SK-N-SH (cell line): ENCODE measurements at regions not wholly inside any gene's neighbourhood (a gene's known extent, or its start where the extent isn't known, plus 50 kb on each side); places are given as distances from the start of the nearest gene placed in this dataset.

Experiments
- CTCF ChIA-PET: fragments of 300-600, 350-600 bp; formaldehyde crosslinking; extraction: SDS; loops from one replicate; lab custom pipeline; 2021; lab: Yijun Ruan, JAX
- POLR2A ChIA-PET: fragments of 350-600 bp; sonication (Branson Sonifier 250); formaldehyde crosslinking; extraction: SDS; loops from one replicate; lab custom pipeline; 2020; ENCODE audit warnings: antibody characterized with exemption, inconsistent platforms; lab: Yijun Ruan, JAX
- DNase-seq: peaks from one replicate; pipeline ENCODE4 v3.0.0; 2012
- H2AFZ ChIP-seq: fragments of 200-600 bp; sonication (generic); 2 replicates; pipeline ENCODE4 v1.8.1; 2016; ENCODE audit warnings: antibody characterized with exemption, mild to moderate bottlenecking, low read depth
- H3F3A ChIP-seq: fragments of 200-600 bp; sonication (generic); replicated peaks from 2 replicates; pipeline ENCODE3; 2016; ENCODE audit warnings: antibody characterized with exemption, mild to moderate bottlenecking; ENCODE audit not compliant: insufficient read depth
- H3K27ac ChIP-seq, 2 experiments: fragments of 200-500 bp in 1 of 2; fragments of 200-600 bp in 1 of 2; sonication (Bioruptor generic) in 1 of 2; sonication (generic), shearing (Covaris generic) in 1 of 2; 2 replicates each; pipeline versions ENCODE4 v1.5.1 to v1.6.1; 2014 to 2016; ENCODE audit warnings: low read depth in 2 of 2, inconsistent platforms in 1 of 2, low read length in 1 of 2, mild to moderate bottlenecking in 1 of 2, mixed read lengths in 1 of 2
- H3K27me3 ChIP-seq: fragments of 200-600 bp; sonication (generic), shearing (Covaris generic); 2 replicates; pipeline ENCODE4 v1.6.1; 2016; ENCODE audit warnings: mixed run types; ENCODE audit not compliant: insufficient read depth
- H3K36me3 ChIP-seq, 2 experiments: fragments of 200-500 bp in 1 of 2; fragments of 200-600 bp in 1 of 2; sonication (Bioruptor generic) in 1 of 2; sonication (generic) in 1 of 2; replicated peaks in 1 of 2; 2 replicates each; pipeline versions ENCODE3 to v1.5.1; 2014 to 2016; ENCODE audit warnings: low read length in 1 of 2, mild to moderate bottlenecking in 1 of 2; ENCODE audit not compliant: insufficient read depth in 2 of 2, control insufficient read depth in 1 of 2
- H3K4me1 ChIP-seq, 2 experiments: fragments of 200-500 bp in 1 of 2; fragments of 200-600 bp in 1 of 2; sonication (Bioruptor generic) in 1 of 2; sonication (generic), shearing (Covaris generic) in 1 of 2; 2 replicates each; pipeline versions ENCODE4 v1.5.1 to v1.6.1; 2014 to 2016; ENCODE audit warnings: low read depth in 1 of 2, low read length in 1 of 2, mixed run types in 1 of 2; ENCODE audit not compliant: insufficient read depth in 2 of 2, control insufficient read depth in 1 of 2
- H3K4me2 ChIP-seq: fragments of 200-600 bp; sonication (generic), shearing (Covaris generic); 2 replicates; pipeline ENCODE4 v1.6.1; 2017; ENCODE audit warnings: mixed run types
- H3K4me3 ChIP-seq, 2 experiments: fragments of 200-500 bp in 1 of 2; fragments of 200-600 bp in 1 of 2; sonication (Bioruptor generic) in 1 of 2; sonication (generic), shearing (Covaris generic) in 1 of 2; 2 replicates each; pipeline versions ENCODE4 v1.5.1 to v1.8.1; 2014 to 2016; ENCODE audit warnings: low read depth in 2 of 2, inconsistent platforms in 1 of 2, low read length in 1 of 2, mild to moderate bottlenecking in 1 of 2, mixed read lengths in 1 of 2, moderate library complexity in 1 of 2
- H3K79me2 ChIP-seq: fragments of 200-600 bp; sonication (generic); 2 replicates; pipeline ENCODE4 v1.8.1; 2017; ENCODE audit warnings: mild to moderate bottlenecking; ENCODE audit not compliant: insufficient read depth
- H3K9ac ChIP-seq: fragments of 200-600 bp; sonication (generic); 2 replicates; pipeline ENCODE4 v1.6.1; 2017; ENCODE audit warnings: mixed run types
- H3K9me2 ChIP-seq: fragments of 200-600 bp; sonication (generic); 2 replicates; pipeline ENCODE4 v1.6.1; 2017; ENCODE audit warnings: mixed run types
- H3K9me3 ChIP-seq: fragments of 200-600 bp; sonication (generic); 2 replicates; pipeline ENCODE4 v1.6.1; 2017; ENCODE audit warnings: mixed run types, mild to moderate bottlenecking, moderate library complexity
- H4K20me1 ChIP-seq: fragments of 200-600 bp; sonication (generic); 2 replicates; pipeline ENCODE4 v1.6.1; 2017; ENCODE audit warnings: mild to moderate bottlenecking, mixed run types; ENCODE audit not compliant: insufficient read depth
- EP300 ChIP-seq, 2 experiments: IDR thresholded peaks; 2 replicates each; pipeline versions ENCODE4 v1.4.0 to v1.6.1; 2012; ENCODE audit warnings: borderline replicate concordance in 1 of 2, low read depth in 1 of 2, low read length in 1 of 2
- FOXJ3 ChIP-seq: sonication (generic); formaldehyde crosslinking; IDR thresholded peaks from 2 replicates; pipeline ENCODE4 v1.5.1; 2020; ENCODE audit warnings: mild to moderate bottlenecking, missing genetic modification reagents
- FOXM1 ChIP-seq: IDR thresholded peaks from 2 replicates; pipeline ENCODE4 v1.4.0; 2012; ENCODE audit warnings: low read depth, mild to moderate bottlenecking
- GATA2 ChIP-seq: sonication (generic); formaldehyde crosslinking; IDR thresholded peaks from 2 replicates; pipeline ENCODE4 v1.5.0; 2020; ENCODE audit warnings: mild to moderate bottlenecking, missing genetic modification reagents
- IRF3 ChIP-seq: fragments of 150-350 bp; IDR thresholded peaks from 2 replicates; pipeline ENCODE4 v1.6.1; 2016; ENCODE audit warnings: mild to moderate bottlenecking, low read depth, low read length
- JUND ChIP-seq: IDR thresholded peaks from 2 replicates; pipeline ENCODE4 v1.4.0; 2012
- MAX ChIP-seq: IDR thresholded peaks from 2 replicates; pipeline ENCODE4 v1.4.0; 2012; ENCODE audit warnings: low read depth
- MXI1 ChIP-seq: IDR thresholded peaks from 2 replicates; pipeline ENCODE4 v1.6.1; 2012; ENCODE audit warnings: mild to moderate bottlenecking, low read depth, low read length, improper control_type of control experiment
- NFIC ChIP-seq: IDR thresholded peaks from 2 replicates; pipeline ENCODE4 v1.4.0; 2012; ENCODE audit warnings: borderline replicate concordance
- POLR2AphosphoS5 ChIP-seq: IDR thresholded peaks from 2 replicates; pipeline ENCODE4 v1.6.1; 2012; ENCODE audit warnings: low read depth, low read length
- RAD21 ChIP-seq: IDR thresholded peaks from 2 replicates; pipeline ENCODE4 v1.6.1; 2012; ENCODE audit warnings: mild to moderate bottlenecking, low read length
- RCOR1 ChIP-seq: fragments of 150-350 bp; IDR thresholded peaks from 2 replicates; pipeline ENCODE4 v1.6.1; 2017; ENCODE audit warnings: antibody characterized with exemption, low read length
- REST ChIP-seq: IDR thresholded peaks from 2 replicates; pipeline ENCODE4 v1.6.1; 2012; ENCODE audit warnings: mild to moderate bottlenecking, low read depth, low read length, moderate library complexity
- RFX5 ChIP-seq: IDR thresholded peaks from 2 replicates; pipeline ENCODE4 v1.6.1; 2012; ENCODE audit warnings: mild to moderate bottlenecking, improper control_type of control experiment, low read length
- RXRA ChIP-seq: IDR thresholded peaks from 2 replicates; pipeline ENCODE4 v1.4.0; 2012; ENCODE audit warnings: low read depth, mild to moderate bottlenecking, borderline replicate concordance
- SIN3A ChIP-seq: IDR thresholded peaks from 2 replicates; pipeline ENCODE4 v1.6.1; 2012; ENCODE audit warnings: low read depth, mild to moderate bottlenecking, low read length, moderate library complexity, borderline replicate concordance
- SMC3 ChIP-seq: IDR thresholded peaks from 2 replicates; pipeline ENCODE4 v1.6.1; 2012; ENCODE audit warnings: low read depth, low read length, improper control_type of control experiment
- TAF1 ChIP-seq: IDR thresholded peaks from 2 replicates; pipeline ENCODE4 v1.6.1; 2012; ENCODE audit warnings: low read depth, mild to moderate bottlenecking, low read length, moderate library complexity, borderline replicate concordance
- TCF12 ChIP-seq: IDR thresholded peaks from 2 replicates; pipeline ENCODE4 v1.4.0; 2012
- TEAD4 ChIP-seq: IDR thresholded peaks from 2 replicates; pipeline ENCODE4 v1.4.0; 2012; ENCODE audit warnings: mild to moderate bottlenecking, borderline replicate concordance; ENCODE audit not compliant: insufficient read depth
- YY1 ChIP-seq: IDR thresholded peaks from 2 replicates; pipeline ENCODE4 v1.4.0; 2012; ENCODE audit warnings: low read depth, mild to moderate bottlenecking
- whole genome bisulfite sequencing: methylation state at CpG from one replicate; pipeline ENCODE4 v1.1.6; 2017; ENCODE audit warnings: low lambda C conversion rate; 5-methylcytosine and 5-hydroxymethylcytosine counted together
- TF ChIP-seq, protein P1 (sequence below): IDR thresholded peaks from 2 replicates; pipeline ENCODE4 v1.4.0; 2012; ENCODE audit warnings: low read depth, borderline replicate concordance
- TF ChIP-seq, protein P2 (sequence below): fragments of 150-350 bp; IDR thresholded peaks from 2 replicates; pipeline ENCODE4 v1.6.1; 2017; ENCODE audit warnings: antibody characterized with exemption, low read length, low read depth, borderline replicate concordance

DNA sequence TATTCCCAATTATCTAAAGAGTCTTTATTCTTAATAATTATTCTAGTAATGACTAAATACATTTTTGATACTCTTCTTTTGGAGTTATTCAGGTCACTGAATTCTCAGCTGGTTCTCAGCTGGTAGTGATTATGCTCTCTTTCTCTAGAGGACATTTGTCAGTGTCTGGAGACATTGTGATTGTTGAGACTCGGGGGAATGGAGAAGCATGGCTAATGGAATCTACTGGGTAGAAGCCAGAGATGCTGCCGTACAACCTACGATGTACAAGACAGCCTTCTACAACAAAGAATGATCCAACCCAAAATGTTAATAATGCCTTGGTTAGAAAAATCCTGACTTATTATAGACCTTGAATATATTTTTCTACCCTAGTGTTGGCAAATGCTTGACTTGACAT, 149.2 kb upstream of the ANKRD50 start (continued):
- no peak for TF ChIP-seq GATA2 (CRISPR knock-in tag)
- TF ChIP-seq TEAD4, result no peak
- no peak for TF ChIP-seq RXRA
- no peak for TF ChIP-seq JUND
- TF ChIP-seq YY1, result no peak
- TF ChIP-seq SMC3, result no peak
- TF ChIP-seq, protein P1, sequence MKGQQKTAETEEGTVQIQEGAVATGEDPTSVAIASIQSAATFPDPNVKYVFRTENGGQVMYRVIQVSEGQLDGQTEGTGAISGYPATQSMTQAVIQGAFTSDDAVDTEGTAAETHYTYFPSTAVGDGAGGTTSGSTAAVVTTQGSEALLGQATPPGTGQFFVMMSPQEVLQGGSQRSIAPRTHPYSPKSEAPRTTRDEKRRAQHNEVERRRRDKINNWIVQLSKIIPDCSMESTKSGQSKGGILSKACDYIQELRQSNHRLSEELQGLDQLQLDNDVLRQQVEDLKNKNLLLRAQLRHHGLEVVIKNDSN, result no peak
- TF ChIP-seq POLR2AphosphoS5, result no peak
- no peak for TF ChIP-seq FOXM1
- TF ChIP-seq, all 33 proteins: peak for 0

- ChIA-PET POLR2A (interaction anchor here (0.6 kb wide), 1 partner anchor 50 kb away, joined by 3 read pairs; no protein-coding TSS in a partner anchor), CTCF (no interaction called here)
- 75% methylated on average over 3 of the region's 3 CpGs for WGBS
- H3K4me1 ChIP-seq, result no peaks in the 10 kb centered on the region; a peak in 1 of 4 replicates
- peak overlapping the region; percentile 56 for H2AFZ ChIP-seq
- H3K9me3 ChIP-seq, result no peaks in the 10 kb centered on the region
- no peak overlapping the region for H3K4me2 ChIP-seq
- H3K9me2 ChIP-seq, result no peaks in the 10 kb centered on the region
- no peak for DNase-seq
- H3K27ac ChIP-seq, result no peak overlapping the region
- no peak overlapping the region for H3K4me3 ChIP-seq
- no peaks in the 10 kb centered on the region for H3K27me3 ChIP-seq
- H3F3A ChIP-seq, result no peaks in the 10 kb centered on the region
- no peaks in the 10 kb centered on the region for H4K20me1 ChIP-seq
- no peaks in the 10 kb centered on the region for H3K79me2 ChIP-seq
- H3K9ac ChIP-seq, result no peak overlapping the region
- H3K36me3 ChIP-seq, result no peaks in the 10 kb centered on the region
- TF ChIP-seq TCF12 (no peak), GATA2 (CRISPR knock-in tag) (no peak), MXI1 (no peak), EP300 (IDR thresholded peaks at IDR 0.05; ENCODE audit: borderline replicate concordance in 1 of 2, low read depth in 1 of 2, low read length in 1 of 2) (no peak), RXRA (no peak), FOXJ3 (CRISPR knock-in tag) (no peak), MAX (no peak), SMC3 (no peak), IRF3 (no peak), NFIC (no peak), POLR2AphosphoS5 (no peak), RFX5 (no peak), TAF1 (no peak), SIN3A (no peak), RCOR1 (no peak), RAD21 (no peak), REST (no peak)
- TF ChIP-seq, protein P1, result no peak
- TF ChIP-seq, protein P2, sequence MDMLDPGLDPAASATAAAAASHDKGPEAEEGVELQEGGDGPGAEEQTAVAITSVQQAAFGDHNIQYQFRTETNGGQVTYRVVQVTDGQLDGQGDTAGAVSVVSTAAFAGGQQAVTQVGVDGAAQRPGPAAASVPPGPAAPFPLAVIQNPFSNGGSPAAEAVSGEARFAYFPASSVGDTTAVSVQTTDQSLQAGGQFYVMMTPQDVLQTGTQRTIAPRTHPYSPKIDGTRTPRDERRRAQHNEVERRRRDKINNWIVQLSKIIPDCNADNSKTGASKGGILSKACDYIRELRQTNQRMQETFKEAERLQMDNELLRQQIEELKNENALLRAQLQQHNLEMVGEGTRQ, result no peak
Measured at GRCh38 chr4:124854968-124855367, 142.4 kb upstream of the ANKRD50 start.
